GM12878 (cell line): ENCODE measurements at regions not wholly inside any gene's neighbourhood (a gene's known extent, or its start where the extent isn't known, plus 50 kb on each side); places are given as distances from the start of the nearest gene placed in this dataset.

Source experiments
- ATAC-seq: fragments of 200-7000 bp; cut with Tn5 transposase; 3 replicates; pipeline ENCODE4 v1.9.1; 2020; ENCODE audit warnings: mild to moderate bottlenecking, moderate library complexity
- BruUV-seq: library from RNA; stranded (reverse); fragments of 400-500 nt; replicated peaks from 2 replicates; lab custom pipeline; 2021; lab: Mats Ljungman, UMichigan
- CTCF ChIA-PET: fragments of 300-600 bp; sonication (Branson Sonifier 250); formaldehyde crosslinking; extraction: SDS; loops from one replicate; lab custom pipeline; 2021; ENCODE audit warnings: inconsistent platforms; lab: Yijun Ruan, JAX
- POLR2A ChIA-PET: fragments of 350-600 bp; formaldehyde crosslinking; extraction: SDS; loops from one replicate; lab custom pipeline; 2021; ENCODE audit warnings: inconsistent platforms; lab: Charles Lee
- RAD21 ChIA-PET: fragments of 300-600 bp; sonication (Branson Sonifier 250); formaldehyde crosslinking; loops from one replicate; lab custom pipeline; 2023; ENCODE audit warnings: antibody characterized with exemption; ENCODE audit not compliant: unreplicated experiment; lab: Charles Lee
- SMC1A ChIA-PET: fragments of 300-600 bp; sonication (Branson Sonifier 250); formaldehyde crosslinking; loops from one replicate; lab custom pipeline; 2023; ENCODE audit not compliant: unreplicated experiment, uncharacterized antibody; lab: Charles Lee
- DNase-seq: peaks from one replicate; pipeline ENCODE4 v3.0.0-alpha.2; 2011; ENCODE audit warnings: low read depth, low spot score
- FAIRE-seq: peaks from 3 replicates; lab custom pipeline; 2011; peaks lifted over from hg19 to GRCh38; lab: Jason Lieb, UNC
- H2AFZ ChIP-seq: 2 replicates; pipeline ENCODE4 v1.6.0; 2011; ENCODE audit warnings: low read depth, low read length, control low read depth; ENCODE audit not compliant: control insufficient read depth
- H3K27ac ChIP-seq: 2 replicates; pipeline ENCODE4 v1.5.1; 2011; ENCODE audit warnings: control low read depth; ENCODE audit not compliant: control insufficient read depth, insufficient read depth
- H3K27me3 ChIP-seq, 2 experiments: replicated peaks in 1 of 2; 2 replicates each; pipeline versions ENCODE4 v1.6.0 to v1.6.1; 2011; ENCODE audit warnings: low read length in 1 of 2; ENCODE audit not compliant: control insufficient read depth in 2 of 2, insufficient read depth in 2 of 2
- H3K36me3 ChIP-seq, 2 experiments: 2 replicates each; pipeline ENCODE4 v1.5.1; 2011; ENCODE audit warnings: low read length in 1 of 2; ENCODE audit not compliant: control insufficient read depth in 2 of 2, insufficient read depth in 2 of 2
- H3K4me1 ChIP-seq: 2 replicates; pipeline ENCODE4 v1.6.1; 2011; ENCODE audit warnings: mild to moderate bottlenecking, low read length, moderate library complexity, mixed read lengths; ENCODE audit not compliant: control insufficient read depth, insufficient read depth
- H3K4me2 ChIP-seq: 2 replicates; pipeline ENCODE4 v1.6.0; 2011; ENCODE audit warnings: control low read depth; ENCODE audit not compliant: control insufficient read depth, insufficient read depth
- H3K4me3 ChIP-seq: fragments of 200-600 bp; sonication (generic); 2 replicates; pipeline ENCODE4 v1.5.1; 2016
- H3K79me2 ChIP-seq: 2 replicates; pipeline ENCODE4 v1.6.0; 2011; ENCODE audit warnings: low read length; ENCODE audit not compliant: control insufficient read depth, insufficient read depth
- H3K9ac ChIP-seq: 2 replicates; pipeline ENCODE4 v1.8.0; 2011; ENCODE audit warnings: low read length, control low read depth, mixed read lengths; ENCODE audit not compliant: control insufficient read depth, insufficient read depth
- H3K9me3 ChIP-seq: replicated peaks from 3 replicates; pipeline ENCODE4 v1.5.1; 2011; ENCODE audit warnings: mild to moderate bottlenecking, low read length; ENCODE audit not compliant: control insufficient read depth, insufficient read depth
- H4K20me1 ChIP-seq: 2 replicates; pipeline ENCODE4 v1.6.0; 2011; ENCODE audit not compliant: control insufficient read depth, insufficient read depth
- ATF7 ChIP-seq: fragments of 450-650 bp; IDR thresholded peaks from 2 replicates; pipeline ENCODE4 v1.6.1; 2016; ENCODE audit warnings: low read depth, mild to moderate bottlenecking
- BCL11A ChIP-seq: IDR thresholded peaks from 2 replicates; pipeline ENCODE4 v1.6.1; 2011; ENCODE audit warnings: low read depth, low read length
- DPF2 ChIP-seq: fragments of 450-650 bp; IDR thresholded peaks from 2 replicates; pipeline ENCODE4 v1.6.1; 2017; ENCODE audit warnings: mild to moderate bottlenecking
- NR2F1 ChIP-seq: fragments of 450-650 bp; conservative IDR thresholded peaks from 2 replicates; pipeline ENCODE4 v1.6.1; 2017; ENCODE audit warnings: mild to moderate bottlenecking
- RAD21 ChIP-seq: IDR thresholded peaks from 2 replicates; pipeline ENCODE4 v1.6.1; 2011; ENCODE audit warnings: mild to moderate bottlenecking, low read depth, low read length, moderate library complexity; ENCODE audit not compliant: insufficient read depth
- STAT3 ChIP-seq: IDR thresholded peaks from 2 replicates; pipeline ENCODE4 v1.6.1; 2011; ENCODE audit warnings: low read depth, low read length, improper control_type of control experiment
- TARDBP ChIP-seq: IDR thresholded peaks from 2 replicates; pipeline ENCODE4 v1.6.1; 2016; ENCODE audit warnings: borderline replicate concordance
- TCF3 ChIP-seq: IDR thresholded peaks from 2 replicates; pipeline ENCODE4 v1.6.1; 2012; ENCODE audit warnings: low read depth, mild to moderate bottlenecking, low read length, borderline replicate concordance; ENCODE audit not compliant: insufficient read depth
- WGBS: methylation state at CpG from one replicate; pipeline ENCODE4 v1.1.6; 2016; ENCODE audit warnings: low lambda C conversion rate; ENCODE audit not compliant: insufficient replicate concordance, insufficient coverage; ENCODE audit errors: missing lambda C conversion rate; 5-methylcytosine and 5-hydroxymethylcytosine counted together
- in situ Hi-C: fragments of 300-500 bp; cut with MboI; formaldehyde crosslinking; loops from 9 replicates; pipeline ENCODE4 v1.14.3; 2018; ENCODE audit warnings: mixed read lengths
- intact Hi-C: fragments of 100-400 bp; cut with micrococcal nuclease; formaldehyde crosslinking; loops from one replicate; pipeline ENCODE4 v1.14.2; 2022; ENCODE audit not compliant: unreplicated experiment
- TF ChIP-seq, protein P1 (sequence below): IDR thresholded peaks from 2 replicates; pipeline ENCODE4 v1.6.1; 2012; ENCODE audit warnings: low read depth, low read length, improper control_type of control experiment

DNA sequence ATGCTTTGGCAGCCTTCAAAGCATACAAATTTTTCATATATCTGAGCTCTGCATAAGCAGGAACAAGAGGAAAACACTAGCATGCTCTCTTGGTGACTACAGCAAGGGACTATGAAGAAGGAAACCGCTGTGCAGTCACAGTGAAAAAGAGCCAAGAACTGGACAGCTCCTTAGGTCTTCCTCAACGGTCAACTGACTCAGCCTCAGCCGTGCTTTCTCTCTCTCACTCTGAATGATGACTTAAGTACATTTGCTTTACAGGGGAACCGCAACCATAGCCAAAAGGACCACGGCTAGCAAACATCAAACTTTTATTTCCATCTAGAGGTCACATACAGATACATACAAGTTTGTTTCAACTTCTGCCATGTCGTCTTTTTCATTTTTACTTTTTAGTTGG, 69.9 kb downstream of the HYCC1 start (continued):
- TF ChIP-seq ATF7: no peak

GRCh38 chr7:22942191-22942590, 71.7 kb downstream of the HYCC1 start:
- Histone ChIP-seq H4K20me1 (no peaks in the 10 kb centered on the region), H3K36me3 (peaks cover 0 to 4% of the 10 kb centered on the region in 2 experiments; a peak in 2 of 4 replicates), H3K9ac (no peak overlapping the region), H2AFZ (no peak overlapping the region), H3K27me3 (no peaks in the 10 kb centered on the region), H3K4me2 (no peak overlapping the region), H3K27ac (no peak overlapping the region), H3K4me3 (no peak overlapping the region), H3K9me3 (no peaks in the 10 kb centered on the region), H3K4me1 (no peaks in the 10 kb centered on the region), H3K79me2 (no peaks in the 10 kb centered on the region)
- ChIA-PET POLR2A (no interaction called here), CTCF (no interaction called here), RAD21 (no interaction called here), SMC1A (interaction anchor here (2.1 kb wide), 1 partner anchor 113 kb away, joined by 12 read pairs; no protein-coding TSS in a partner anchor)
- ATAC-seq: no peak
- no TSS peak for BruUV-seq
- TF ChIP-seq RAD21: no peak
- no peak for TF ChIP-seq TCF3
- intact Hi-C loops (no loop called here), in situ Hi-C loops (no loop called here)
- DNase-seq: no peak
- 100% methylated on average over 2 of the region's 2 CpGs for WGBS
- no peak for FAIRE-seq

GRCh38 chr7:22939842-22940241, 74.1 kb downstream of the HYCC1 start:
- ChIA-PET RAD21 (no interaction called here), POLR2A (no interaction called here), CTCF (interaction anchor here (0.9 to 1.0 kb wide), 2 partner anchors 38 to 116 kb away, joined by 3 read pairs; no protein-coding TSS in a partner anchor), SMC1A (no interaction called here)
- no peak for TF ChIP-seq TARDBP
- TF ChIP-seq, protein P1, sequence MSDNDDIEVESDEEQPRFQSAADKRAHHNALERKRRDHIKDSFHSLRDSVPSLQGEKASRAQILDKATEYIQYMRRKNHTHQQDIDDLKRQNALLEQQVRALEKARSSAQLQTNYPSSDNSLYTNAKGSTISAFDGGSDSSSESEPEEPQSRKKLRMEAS: no peak
- no peak for TF ChIP-seq BCL11A
- no peak for TF ChIP-seq DPF2
- TF ChIP-seq STAT3: no peak
- TF ChIP-seq NR2F1: no peak
- FAIRE-seq: no peak
- Histone ChIP-seq H3K4me3 (no peak overlapping the region), H2AFZ (no peak overlapping the region), H3K79me2 (no peaks in the 10 kb centered on the region), H3K4me2 (no peak overlapping the region), H3K27ac (no peak overlapping the region), H4K20me1 (no peaks in the 10 kb centered on the region), H3K36me3 (no peaks in the 10 kb centered on the region), H3K9ac (no peak overlapping the region), H3K27me3 (no peaks in the 10 kb centered on the region), H3K9me3 (no peaks in the 10 kb centered on the region), H3K4me1 (no peaks in the 10 kb centered on the region)
- WGBS: 96% methylated on average over 1 of the region's 1 CpG
- intact Hi-C loops (no loop called here), in situ Hi-C loops (no loop called here)
- ATAC-seq: no peak
- BruUV-seq: no TSS peak
- DNase-seq: no peak
